GM12878 (cell line): ENCODE measurements at regions not wholly inside any gene's neighbourhood (a gene's known extent, or its start where the extent isn't known, plus 50 kb on each side); places are given as distances from the start of the nearest gene placed in this dataset.

Source experiments
- FOXM1 ChIP-seq: IDR thresholded peaks from 2 replicates; pipeline ENCODE4 v1.6.1; 2012; ENCODE audit warnings: low read depth, mild to moderate bottlenecking, inconsistent platforms, low read length, moderate library complexity
- MYC ChIP-seq: IDR thresholded peaks from 2 replicates; pipeline ENCODE4 v1.6.1; 2011; ENCODE audit warnings: mild to moderate bottlenecking, low read length, moderate library complexity, inconsistent platforms; ENCODE audit not compliant: insufficient read depth, insufficient replicate concordance, insufficient read length, severe bottlenecking
- SIN3A ChIP-seq: IDR thresholded peaks from 2 replicates; pipeline ENCODE4 v1.6.1; 2012; ENCODE audit warnings: low read depth, low read length, improper control_type of control experiment
- TF ChIP-seq, protein P1 (sequence below), 3 experiments: IDR thresholded peaks in 2 of 3; conservative IDR thresholded peaks in 1 of 3; 2 replicates each; pipeline ENCODE4 v1.5.1; 2011; ENCODE audit warnings: low read depth in 3 of 3, low read length in 3 of 3, mild to moderate bottlenecking in 3 of 3, control low read depth in 2 of 3, moderate library complexity in 2 of 3, inconsistent platforms in 1 of 3, mixed read lengths in 1 of 3; ENCODE audit not compliant: control insufficient read depth in 2 of 3, insufficient read depth in 1 of 3; ENCODE audit errors: extremely low read depth in 1 of 3
- TF ChIP-seq, protein P2 (sequence below): fragments of 450-650 bp; formaldehyde crosslinking; IDR thresholded peaks from 2 replicates; pipeline ENCODE4 v1.4.0; 2022; ENCODE audit warnings: mild to moderate bottlenecking, moderate library complexity
- TF ChIP-seq, protein P3 (sequence below): IDR thresholded peaks from 2 replicates; pipeline ENCODE4 v1.6.1; 2011; ENCODE audit warnings: low read depth, mild to moderate bottlenecking, low read length, moderate library complexity, borderline replicate concordance; ENCODE audit errors: extremely low read depth

DNA sequence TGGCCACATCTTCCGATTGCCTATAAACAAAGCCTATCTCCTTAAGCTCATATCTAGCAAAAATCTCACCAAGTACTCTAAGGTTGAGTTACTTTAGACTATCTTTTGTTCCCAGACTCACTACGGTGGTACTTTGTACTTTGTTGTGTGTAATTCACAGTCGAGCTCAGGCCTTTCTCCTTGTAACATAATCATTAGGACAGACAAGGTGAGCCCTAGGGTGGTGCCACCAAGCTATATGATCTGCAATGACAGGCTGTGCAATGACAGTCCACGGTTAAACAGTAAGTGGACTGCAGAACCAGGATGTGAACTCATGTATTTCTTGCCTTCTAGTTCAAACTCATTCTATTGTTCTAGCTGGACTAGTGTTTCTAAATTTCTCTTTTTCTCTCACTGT is 132.2 kb downstream of the UBE2U start:
- TF ChIP-seq, protein P1, sequence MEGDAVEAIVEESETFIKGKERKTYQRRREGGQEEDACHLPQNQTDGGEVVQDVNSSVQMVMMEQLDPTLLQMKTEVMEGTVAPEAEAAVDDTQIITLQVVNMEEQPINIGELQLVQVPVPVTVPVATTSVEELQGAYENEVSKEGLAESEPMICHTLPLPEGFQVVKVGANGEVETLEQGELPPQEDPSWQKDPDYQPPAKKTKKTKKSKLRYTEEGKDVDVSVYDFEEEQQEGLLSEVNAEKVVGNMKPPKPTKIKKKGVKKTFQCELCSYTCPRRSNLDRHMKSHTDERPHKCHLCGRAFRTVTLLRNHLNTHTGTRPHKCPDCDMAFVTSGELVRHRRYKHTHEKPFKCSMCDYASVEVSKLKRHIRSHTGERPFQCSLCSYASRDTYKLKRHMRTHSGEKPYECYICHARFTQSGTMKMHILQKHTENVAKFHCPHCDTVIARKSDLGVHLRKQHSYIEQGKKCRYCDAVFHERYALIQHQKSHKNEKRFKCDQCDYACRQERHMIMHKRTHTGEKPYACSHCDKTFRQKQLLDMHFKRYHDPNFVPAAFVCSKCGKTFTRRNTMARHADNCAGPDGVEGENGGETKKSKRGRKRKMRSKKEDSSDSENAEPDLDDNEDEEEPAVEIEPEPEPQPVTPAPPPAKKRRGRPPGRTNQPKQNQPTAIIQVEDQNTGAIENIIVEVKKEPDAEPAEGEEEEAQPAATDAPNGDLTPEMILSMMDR (IDR thresholded peaks at IDR 0.05 in 2 of 3, conservative IDR thresholded peaks at IDR 0.05 in 1 of 3; ENCODE audit: control insufficient read depth in 2 of 3, extremely low read depth in 1 of 3, insufficient read depth in 1 of 3, low read depth in 3 of 3, low read length in 3 of 3) = no peak
- TF ChIP-seq SIN3A (no peak), FOXM1 (no peak), MYC (no peak)
- TF ChIP-seq, protein P2, sequence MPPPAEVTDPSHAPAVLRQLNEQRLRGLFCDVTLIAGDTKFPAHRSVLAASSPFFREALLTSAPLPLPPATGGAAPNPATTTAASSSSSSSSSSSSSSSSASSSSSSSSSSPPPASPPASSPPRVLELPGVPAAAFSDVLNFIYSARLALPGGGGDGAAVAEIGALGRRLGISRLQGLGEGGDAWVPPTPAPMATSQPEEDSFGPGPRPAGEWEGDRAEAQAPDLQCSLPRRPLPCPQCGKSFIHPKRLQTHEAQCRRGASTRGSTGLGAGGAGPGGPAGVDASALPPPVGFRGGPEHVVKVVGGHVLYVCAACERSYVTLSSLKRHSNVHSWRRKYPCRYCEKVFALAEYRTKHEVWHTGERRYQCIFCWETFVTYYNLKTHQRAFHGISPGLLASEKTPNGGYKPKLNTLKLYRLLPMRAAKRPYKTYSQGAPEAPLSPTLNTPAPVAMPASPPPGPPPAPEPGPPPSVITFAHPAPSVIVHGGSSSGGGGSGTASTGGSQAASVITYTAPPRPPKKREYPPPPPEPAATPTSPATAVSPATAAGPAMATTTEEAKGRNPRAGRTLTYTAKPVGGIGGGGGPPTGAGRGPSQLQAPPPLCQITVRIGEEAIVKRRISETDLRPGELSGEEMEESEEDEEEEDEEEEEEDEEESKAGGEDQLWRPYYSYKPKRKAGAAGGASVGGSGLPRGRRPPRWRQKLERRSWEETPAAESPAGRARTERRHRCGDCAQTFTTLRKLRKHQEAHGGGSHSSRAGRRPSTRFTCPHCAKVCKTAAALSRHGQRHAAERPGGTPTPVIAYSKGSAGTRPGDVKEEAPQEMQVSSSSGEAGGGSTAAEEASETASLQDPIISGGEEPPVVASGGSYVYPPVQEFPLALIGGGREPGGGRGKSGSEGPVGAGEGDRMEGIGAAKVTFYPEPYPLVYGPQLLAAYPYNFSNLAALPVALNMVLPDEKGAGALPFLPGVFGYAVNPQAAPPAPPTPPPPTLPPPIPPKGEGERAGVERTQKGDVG (CRISPR knock-in tag) = no peak
- TF ChIP-seq, protein P3, sequence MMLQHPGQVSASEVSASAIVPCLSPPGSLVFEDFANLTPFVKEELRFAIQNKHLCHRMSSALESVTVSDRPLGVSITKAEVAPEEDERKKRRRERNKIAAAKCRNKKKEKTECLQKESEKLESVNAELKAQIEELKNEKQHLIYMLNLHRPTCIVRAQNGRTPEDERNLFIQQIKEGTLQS = no peak
